NCI-H1694 treated with DMSO at 0.1 percent for 48 hours (cell line): ENCODE measurements at regions not wholly inside any gene's neighbourhood (a gene's known extent, or its start where the extent isn't known, plus 50 kb on each side); places are given as distances from the start of the nearest gene placed in this dataset.

Experiments used
- DNase-seq: peaks from one replicate; lab custom pipeline; 2025; lab: John Stamatoyannopoulos, UW

DNA sequence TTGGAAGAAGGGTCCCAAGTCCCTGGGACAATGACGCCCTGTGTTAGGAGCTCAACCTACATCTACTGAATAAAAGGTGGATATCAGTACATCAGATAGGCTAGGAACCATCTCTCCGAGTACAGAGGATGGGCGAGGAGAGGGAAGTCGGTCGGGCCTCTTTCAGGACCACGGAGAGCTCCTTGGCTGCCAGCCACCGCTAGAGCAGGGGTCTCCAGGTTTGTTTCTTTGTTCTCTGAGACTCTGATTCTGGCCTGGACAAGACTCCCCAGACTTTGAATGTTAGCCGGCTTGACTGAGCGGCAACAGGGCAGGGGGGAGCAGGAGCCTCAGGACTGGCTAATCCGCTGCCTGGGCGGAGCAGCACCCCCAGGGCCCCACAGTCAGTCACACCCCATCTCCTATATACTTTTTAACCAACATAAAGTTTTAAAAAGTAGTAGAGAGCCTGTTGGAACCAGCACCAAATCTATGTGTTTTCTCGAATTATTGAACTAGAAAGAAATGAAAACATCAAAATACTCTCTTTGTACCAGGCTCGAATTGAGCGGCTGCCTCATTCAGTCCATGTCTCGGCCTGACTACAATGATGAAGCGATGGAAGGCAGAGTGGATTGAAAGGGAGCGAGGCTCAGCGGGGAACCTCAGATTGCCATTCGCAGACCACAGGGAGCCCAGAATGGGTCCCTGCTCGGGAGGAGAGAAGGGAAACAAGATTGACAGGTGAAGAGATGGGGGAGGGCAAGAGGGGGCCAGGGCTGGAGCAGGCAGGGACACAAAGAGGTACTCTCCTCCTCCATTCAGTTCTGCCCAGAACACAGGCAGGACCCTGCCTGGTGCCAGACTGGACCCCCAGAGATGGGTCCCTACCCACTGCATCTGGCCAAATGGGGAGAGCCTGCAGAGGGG is 131.6 kb downstream of the TPRA1 start:
- DNase-seq: no peak

DNA sequence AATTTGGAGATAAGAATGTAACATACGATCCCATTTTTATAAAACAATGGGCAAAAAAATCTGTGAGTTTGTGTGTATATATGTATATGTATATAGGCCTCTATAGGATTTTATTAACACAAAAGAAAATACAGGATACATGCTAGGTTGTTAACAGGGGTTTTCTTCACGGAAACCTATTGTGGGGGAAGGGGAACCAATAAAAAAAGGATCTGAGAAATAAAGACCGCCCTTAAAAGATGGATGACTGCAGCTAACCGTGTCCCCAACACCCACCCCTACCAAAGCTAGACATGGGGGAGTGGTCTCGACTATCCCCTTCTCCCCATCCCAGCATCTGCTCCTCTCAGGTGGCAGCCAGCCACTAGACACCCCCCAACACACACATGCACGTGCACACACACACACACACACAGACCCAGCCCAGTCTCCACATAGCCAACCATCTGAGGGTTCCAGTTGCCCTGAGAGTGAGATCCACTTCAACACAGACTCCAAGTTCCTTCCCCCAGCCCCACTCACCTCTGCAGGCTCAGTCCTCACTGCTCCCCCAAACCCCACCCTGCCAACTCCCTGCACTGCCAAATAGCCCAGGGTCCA is 132.9 kb downstream of the TPRA1 start:
- no peak for DNase-seq

DNA sequence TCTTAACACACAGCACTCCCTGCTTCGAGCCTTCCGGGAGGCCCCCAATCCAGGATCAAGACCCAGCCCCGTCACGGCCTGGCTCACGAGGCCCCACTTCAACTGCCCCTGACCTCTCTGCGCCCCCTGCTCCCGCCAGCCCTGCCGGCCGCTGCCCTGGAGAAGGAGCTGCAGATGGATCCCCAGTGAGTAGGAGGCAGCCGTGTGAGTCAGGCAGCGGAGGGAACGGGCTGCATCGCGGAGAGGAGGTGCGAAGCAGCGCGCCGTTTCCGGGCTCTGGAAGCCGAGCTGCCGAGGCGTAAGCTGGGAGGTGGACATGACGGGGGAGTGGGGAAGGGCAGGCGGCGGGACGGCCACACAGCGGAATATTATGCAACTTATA is 133.4 kb downstream of the TPRA1 start:
- no peak for DNase-seq

DNA sequence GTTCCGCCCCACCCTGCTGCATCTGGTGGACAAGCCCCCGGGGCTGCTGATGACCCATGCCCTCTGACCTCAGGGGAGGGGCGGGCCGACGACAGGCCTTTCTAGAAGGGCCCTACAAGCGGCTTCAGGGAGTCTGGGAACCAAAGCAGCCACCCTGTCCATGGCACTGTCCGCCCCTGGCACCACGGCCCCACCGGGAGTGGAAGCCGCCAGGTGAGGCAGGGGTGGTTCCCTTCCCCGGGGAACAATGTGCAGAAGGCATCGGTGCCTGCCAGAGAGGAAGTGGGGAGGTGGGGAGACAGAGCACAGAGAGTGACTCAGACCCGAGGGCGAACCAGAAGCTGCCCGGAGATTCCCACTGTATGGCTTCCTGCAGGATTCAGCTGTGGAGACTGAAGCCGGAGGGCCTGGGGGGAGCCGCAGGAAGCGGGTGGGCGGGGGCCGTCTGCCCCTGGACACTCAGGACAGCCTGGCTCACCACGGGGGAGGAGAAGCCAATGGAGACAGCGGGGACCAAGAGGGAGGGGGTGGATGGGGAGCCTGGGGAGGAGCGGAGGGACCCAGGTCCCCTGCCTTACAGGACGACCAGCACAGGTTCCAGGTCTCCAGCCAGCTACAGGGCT is 134.0 kb downstream of the TPRA1 start:
- no peak for DNase-seq

DNA sequence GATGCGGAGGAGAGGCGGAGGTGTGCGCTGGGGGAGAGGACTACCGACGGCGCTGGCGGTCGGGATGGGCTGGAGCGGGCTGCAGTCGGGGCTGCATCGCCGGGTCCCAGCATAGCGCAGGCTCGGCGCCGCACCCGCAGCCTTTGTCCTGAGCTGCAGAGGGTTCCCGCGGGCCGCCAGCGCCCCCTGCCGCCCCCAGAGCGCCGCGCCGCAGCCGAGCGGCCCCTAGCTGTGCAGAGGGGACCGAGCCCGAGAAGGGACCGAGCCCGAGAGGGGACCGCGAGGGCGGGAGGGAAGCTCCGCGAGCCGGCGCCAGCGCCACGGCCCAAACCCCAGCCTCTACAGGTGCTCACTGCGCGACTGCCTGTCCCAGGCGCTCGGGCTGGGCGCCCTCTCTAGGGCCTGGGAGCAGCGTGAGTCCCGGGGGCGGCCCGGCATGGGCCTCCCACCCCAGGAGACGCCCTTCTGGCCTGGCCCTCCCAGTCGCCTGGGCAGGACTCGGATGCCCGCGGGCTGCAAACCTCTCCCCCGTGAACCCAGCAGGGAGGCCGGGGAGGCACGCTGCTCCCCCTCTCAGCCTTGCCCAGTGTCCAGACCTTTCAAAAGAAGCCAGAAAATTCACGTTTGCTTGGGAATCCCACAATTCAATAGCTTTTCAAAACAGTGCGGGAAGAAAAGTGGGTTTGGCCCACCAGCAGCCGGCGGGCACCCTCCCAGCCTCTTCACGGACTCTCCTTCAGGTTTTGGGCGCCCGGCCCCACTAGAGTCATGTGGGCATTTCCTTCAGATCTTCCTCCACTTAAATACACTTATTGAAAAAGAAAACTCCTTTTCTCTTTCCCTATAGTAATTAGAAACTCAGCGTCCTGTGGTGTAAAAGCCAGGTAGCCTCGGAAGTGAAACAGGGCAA is 134.7 kb downstream of the TPRA1 start:
- peak; percentile 65 for DNase-seq

DNA sequence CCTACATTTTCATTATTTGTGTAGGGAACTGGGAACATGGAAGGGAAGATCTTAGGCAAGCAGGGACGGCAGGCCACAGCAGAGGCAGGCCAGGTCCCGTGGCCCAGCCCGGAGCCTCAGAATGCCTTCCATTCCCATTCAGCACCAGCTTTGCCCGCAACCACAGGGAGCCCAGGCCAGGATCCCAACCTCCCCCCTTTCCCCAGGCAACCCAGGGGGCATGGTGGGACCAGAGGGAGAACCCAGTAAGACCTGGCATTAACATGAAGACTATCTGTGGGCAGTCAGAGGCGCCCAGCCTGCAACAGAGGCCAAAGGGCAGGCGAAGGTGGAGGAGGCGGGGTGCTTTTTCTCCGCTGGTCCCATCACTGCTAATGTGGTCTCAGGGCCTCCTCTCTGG is 135.6 kb downstream of the TPRA1 start:
- DNase-seq: no peak

DNA sequence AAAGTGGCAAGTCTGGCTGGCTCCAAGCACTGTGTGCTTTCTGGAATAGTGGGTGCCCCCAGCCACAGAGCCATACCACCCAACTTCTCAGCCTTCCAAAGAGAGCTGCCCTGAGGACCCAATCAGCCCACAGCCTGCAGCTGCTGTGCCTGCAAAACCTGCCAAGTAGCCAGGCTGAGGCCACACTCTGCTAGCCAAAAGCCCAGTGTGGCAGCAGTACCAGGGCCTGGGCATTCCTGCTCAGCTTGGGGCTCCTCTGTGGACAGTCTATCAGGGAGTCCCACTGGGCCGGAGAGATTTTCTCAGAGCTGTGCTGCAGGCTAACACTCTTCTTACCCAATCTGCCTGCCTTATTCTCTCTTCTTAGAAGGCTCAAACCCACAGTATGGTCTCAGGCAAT is 136.5 kb downstream of the TPRA1 start:
- DNase-seq: no peak

DNA sequence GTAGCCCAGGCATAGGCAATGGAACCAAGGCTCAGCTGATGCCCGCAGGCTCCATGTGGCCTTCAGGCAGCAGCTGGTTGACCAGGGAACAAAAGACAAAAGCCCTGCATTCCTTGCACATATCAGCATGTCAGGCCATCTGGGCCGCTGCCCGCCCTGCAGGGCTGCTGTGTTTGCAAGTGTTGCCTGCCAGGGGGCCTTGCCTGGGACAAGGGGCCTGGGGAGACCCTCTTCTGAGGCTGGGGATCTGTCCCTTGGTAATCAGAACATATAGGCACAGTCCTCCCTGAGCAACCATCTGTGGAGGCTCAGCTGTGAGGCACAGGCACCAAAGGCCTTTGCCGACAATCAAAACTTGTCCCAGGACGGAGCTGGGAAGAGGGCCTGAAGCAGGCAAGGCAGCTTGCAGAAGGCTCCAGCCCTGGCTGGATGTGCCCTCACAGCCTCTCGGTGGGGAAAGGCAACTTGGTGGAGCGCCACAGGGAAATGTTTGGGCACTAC is 138.2 kb downstream of the TPRA1 start:
- no peak for DNase-seq

DNA sequence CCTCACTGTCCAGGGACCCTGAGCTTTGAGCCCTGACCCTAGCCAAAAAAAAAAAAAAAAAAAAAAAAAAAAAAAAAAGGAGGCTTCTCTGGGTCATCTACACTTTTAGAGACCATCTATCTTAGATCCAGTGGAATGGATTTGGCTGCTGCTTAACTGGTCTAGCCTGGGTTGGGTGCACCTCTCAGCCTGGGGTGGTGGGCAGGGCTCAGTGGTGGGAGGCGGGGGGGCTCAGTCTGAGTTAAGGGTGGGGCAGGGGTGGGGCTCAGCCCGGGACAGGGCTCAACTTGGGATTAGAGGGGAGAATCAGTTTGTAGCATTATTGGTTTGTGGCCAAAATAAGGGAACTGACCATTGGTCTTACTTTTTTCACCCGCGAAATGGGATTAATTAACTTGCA is 139.2 kb downstream of the TPRA1 start:
- DNase-seq: no peak

DNA sequence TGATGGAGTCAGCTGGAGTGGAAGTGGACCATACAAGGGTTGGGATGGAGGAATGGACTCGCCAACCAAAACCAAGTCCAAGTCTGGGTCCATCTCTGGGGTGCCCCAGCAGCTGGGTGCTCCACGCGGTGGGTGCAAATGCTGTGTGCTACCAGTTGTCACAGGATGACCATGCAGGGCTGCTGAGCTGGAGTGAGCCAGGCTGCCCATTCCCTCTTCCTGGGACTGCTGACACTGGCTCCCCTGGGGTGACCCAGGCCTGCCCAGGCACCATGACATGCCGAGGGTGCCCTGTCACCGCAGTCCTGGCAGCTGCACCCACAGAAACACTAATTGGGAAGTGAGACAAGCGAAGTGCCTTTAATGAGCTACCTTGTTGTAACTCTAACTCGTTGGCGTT is 140.2 kb downstream of the TPRA1 start:
- DNase-seq: no peak

DNA sequence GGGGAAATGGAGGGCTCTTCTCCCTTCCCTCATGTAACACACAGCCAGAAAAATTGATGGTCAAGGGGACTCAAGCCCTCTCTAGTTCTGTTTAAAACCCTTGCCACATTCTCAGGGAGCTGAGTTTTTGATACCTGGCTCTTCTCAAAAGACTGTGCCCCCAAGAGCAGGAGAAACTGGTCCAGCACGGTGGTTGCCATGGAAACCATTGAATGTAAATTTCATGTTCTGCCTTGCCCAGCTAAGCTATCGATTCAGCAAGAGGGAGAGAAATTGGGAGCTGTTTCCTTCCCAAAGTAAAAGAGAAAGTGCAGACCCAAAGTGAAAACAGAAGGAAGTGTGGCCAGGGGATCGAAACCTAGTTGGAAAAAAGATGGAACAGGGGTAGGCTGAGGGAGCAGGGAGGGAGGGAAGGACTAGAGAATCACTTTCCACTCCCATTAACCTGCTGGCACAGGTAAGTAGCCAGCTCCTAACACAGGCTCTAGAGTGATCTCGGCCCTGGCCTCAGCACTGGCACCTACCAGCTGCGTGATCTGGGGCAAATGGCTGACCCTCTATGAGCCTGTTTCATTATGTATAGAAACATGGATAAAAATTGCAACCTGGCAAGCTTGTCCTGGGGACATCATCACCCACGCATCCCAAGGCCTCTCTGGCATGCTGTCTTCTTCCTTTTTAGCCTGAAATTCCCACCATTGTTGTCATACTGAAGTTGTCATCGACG is 140.9 kb downstream of the TPRA1 start:
- no peak for DNase-seq

DNA sequence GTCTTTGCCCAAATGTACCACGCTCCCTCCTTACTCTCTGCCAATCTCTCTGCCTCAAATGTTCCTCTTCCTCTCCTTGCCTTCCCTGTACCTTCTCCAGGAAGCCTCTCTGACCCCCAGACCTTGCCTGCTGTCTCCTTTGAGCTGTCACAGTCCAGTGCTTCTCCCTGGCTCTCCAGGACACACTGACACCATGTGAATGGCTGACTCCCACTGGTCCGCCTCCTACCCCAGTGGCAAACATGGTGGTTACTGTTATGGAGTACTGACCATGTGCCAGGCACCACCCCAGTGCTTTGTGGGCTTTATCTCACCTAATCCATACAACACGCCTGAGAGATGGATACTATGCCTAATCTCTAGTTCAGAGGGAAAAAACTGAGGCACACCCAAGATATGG is 141.9 kb downstream of the TPRA1 start:
- DNase-seq: no peak

DNA sequence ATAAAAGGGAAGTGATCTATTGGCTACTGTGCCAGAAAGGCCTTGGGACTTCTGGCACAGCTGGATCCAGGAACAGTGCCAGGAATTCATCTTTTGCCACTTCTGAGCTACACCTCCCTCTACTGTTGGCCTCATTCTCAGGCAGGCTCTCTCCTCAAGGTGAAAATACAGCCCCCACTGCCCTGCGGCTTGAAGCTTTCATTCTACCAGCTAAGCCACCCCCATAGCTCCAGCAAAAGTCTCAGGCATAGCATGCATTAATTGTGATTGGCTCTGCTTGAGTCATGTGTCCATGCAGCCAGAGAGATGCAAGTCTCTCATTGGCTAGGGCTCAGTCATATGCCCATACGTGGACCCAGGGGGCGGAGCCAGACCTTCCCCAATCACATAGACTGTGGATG is 142.4 kb downstream of the TPRA1 start:
- DNase-seq: no peak

DNA sequence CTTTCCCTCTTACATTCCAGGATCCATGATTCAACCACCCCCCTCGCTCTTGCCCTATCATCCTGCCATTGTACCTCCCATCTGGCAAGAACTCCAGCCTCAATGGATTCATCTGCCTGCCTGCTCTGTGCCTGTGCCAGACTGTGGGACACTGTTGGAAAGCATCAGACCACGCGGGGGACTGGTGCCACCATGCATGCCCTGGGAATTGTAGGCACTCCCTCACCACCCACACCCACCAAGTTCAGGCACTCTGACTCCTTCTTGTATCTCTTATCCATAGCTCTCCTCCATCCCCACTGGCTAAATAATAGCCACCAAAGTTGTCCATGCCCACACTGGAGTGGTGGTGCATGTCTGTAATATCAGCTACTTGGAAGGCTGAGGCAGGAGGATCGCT is 143.8 kb downstream of the TPRA1 start:
- DNase-seq: no peak

DNA sequence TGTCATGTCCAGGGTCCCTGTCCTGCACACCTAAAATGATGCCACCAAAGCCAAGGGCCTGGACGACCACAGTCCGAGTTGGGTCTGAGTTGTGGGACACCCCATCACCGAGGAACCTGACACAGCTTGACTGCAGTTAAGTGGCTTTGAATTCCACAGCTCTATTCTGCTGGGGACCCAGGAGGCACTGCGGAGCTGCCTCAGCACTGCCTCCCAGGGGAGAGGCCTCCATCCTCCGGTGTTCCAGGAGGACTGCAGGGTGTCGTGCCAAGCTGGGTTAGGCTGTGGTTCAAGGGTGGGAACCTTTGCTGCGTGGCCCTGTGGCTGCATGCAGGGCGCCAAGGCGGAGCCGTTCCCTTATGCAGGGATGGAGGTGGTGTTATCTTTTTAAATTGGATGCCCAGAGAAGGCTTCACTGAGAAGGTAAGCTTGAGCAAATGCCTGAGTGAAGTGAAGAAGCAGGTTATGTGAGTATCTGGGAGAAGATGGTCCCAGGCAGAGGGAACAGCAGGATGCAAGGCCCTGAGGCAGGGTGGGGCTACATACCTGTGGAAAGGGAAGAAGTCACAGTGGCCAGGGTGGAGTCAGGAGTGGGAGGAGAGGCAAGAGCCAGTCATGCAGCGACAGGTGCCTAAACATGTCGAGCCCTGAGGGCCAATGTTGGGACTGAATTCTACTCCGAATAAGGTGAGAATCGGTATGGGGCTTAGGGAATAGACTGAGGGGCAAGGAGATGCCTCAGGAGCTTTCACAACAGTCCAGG is 144.8 kb downstream of the TPRA1 start:
- DNase-seq: no peak

DNA sequence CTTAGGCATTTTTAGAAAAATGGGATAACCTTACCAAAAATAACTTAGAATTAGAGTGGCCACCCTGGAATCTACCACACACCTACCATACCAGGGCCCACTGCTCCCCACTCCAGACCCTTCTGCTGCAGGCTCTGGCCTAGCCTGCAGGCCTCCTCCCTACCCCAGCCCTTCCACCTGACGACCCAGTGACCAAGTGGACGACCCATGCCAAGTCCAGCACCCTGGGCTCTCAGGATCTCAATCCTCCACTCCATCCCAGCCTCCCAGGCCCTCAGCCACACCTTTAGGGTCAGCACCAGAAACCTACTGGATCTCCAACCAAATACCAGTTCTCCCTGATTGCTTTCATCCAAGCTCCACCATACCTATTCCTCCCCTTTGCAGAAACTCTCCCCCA is 145.8 kb downstream of the TPRA1 start:
- no peak for DNase-seq

DNA sequence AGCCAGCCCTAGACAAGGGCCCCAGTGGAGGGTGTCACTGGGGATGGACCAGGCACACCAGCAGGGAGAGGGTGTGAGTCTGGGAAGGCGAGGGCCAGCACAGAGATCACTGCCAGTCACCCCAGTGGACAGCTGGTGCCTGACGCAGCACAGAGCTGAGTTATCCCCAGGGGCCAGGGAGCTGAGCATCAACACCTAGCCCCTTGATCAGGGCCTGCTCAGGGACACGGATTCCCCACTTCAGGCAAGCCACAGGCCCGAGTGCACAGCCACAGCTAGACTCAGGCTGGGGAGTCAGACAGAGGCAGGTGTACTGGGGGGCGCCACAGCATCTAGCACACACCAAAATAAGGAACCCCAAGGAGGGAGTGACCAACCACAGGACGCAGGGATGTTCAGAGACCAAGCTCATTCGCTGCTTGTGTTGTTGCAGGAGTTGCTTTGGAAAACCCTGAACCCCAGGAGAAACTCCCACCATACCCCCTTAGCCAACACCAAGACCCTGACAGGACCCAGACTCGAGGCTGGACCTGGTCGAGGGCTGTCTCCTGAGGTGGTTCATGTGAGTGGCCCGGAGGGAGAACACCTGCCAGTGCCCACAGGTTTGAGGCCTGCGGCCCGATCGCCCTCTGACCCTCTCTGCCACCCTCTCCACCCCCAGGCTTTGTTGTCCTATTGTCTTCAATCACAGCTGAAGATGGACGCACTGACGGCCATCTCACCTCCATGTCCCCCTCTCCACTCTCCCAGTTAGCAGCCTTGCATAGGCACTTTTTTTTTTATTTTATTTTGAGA is 146.8 kb downstream of the TPRA1 start:
- DNase-seq: no peak

DNA sequence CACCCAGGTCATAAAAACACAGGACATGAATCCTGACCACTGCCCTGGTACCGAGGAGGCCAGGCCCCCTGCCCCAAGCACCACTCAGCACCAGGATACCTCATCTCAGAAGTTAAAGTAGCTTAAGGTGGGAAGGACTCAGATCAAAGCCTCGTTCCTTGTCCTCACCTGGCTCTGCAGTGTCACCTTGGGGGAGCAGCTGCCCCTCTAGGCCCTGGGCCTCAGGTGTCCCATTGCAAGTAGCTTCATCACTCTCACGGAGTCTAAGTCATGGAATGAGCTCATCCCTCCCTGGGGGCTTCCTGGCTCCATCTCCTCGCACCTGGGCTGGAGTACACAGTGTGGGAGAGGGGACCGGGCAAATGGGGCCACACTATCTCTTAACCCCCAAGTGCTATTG is 148.0 kb downstream of the TPRA1 start:
- DNase-seq: no peak

DNA sequence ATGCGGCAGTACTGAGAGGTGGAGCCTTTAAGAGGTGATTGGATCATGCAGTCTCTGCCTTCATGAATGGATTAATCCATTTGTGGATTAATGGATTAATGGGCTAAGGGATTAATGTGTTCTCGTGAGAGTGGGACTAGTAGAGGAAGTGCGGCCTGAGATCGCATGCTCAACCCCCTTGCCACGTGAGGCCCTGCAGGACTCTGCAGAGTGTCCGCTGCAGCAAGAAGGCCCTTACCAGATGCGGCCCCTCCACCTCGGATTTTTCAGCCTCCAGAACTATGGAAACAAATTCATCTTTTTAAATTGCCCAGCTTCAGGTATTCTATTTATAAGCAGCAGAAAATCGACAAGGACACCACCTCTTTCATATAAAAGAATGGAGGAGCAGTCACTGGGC is 148.8 kb downstream of the TPRA1 start:
- DNase-seq: no peak

DNA sequence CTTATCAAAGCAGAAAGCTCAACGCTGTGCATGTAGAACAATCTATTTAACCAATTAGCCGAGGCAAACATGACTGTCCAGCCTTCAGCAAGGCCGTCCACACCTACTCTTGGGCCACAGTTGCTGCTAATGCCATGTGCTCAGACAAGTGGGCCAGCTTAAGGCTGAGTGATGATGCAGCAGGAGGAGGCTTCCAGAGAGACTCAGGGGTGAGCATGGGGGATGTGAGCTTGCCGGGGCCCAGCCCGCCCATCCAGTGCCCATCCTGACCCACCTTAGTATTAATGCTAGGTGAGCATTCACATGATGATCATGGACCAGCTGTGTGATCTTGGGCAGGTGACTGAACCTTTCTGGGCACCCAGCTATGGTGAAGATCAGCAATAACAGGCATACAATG is 150.1 kb downstream of the TPRA1 start:
- DNase-seq: no peak
